GM23248 (cell line): ENCODE measurements at regions not wholly inside any gene's neighbourhood (a gene's known extent, or its start where the extent isn't known, plus 50 kb on each side); places are given as distances from the start of the nearest gene placed in this dataset.

Experiments
- DNase-seq: peaks from one replicate; pipeline ENCODE4 v3.0.0-alpha.2; 2015
- H2AFZ ChIP-seq: fragments of 200-600 bp; sonication (generic); 2 replicates; pipeline ENCODE4 v1.6.1; 2016; ENCODE audit warnings: antibody characterized with exemption
- H3F3A ChIP-seq: fragments of 200-600 bp; sonication (generic); 2 replicates; pipeline ENCODE4 v1.6.1; 2016; ENCODE audit warnings: mild to moderate bottlenecking, antibody characterized with exemption, mixed run types; ENCODE audit not compliant: insufficient read depth
- H3K27ac ChIP-seq: fragments of 200-600 bp; sonication (generic); 2 replicates; pipeline ENCODE4 v1.5.1; 2016; ENCODE audit warnings: mild to moderate bottlenecking
- H3K27me3 ChIP-seq: fragments of 200-600 bp; sonication (generic); replicated peaks from 2 replicates; pipeline ENCODE4 v1.6.1; 2016; ENCODE audit warnings: mild to moderate bottlenecking; ENCODE audit not compliant: insufficient read depth
- H3K36me3 ChIP-seq: fragments of 200-600 bp; sonication (generic); 2 replicates; pipeline ENCODE4 v1.6.1; 2016; ENCODE audit warnings: low read depth, mild to moderate bottlenecking
- H3K4me1 ChIP-seq: fragments of 200-600 bp; sonication (generic); 2 replicates; pipeline ENCODE4 v1.6.1; 2016; ENCODE audit warnings: mild to moderate bottlenecking; ENCODE audit not compliant: insufficient read depth
- H3K4me2 ChIP-seq: fragments of 200-600 bp; sonication (generic); one replicate; pipeline ENCODE4 v1.6.1; 2016; ENCODE audit warnings: mild to moderate bottlenecking; ENCODE audit not compliant: unreplicated experiment
- H3K4me3 ChIP-seq: fragments of 200-600 bp; sonication (generic); 2 replicates; pipeline ENCODE4 v1.5.1; 2016; ENCODE audit warnings: mild to moderate bottlenecking
- H3K79me2 ChIP-seq: fragments of 200-600 bp; sonication (generic); 2 replicates; pipeline ENCODE4 v1.6.1; 2016; ENCODE audit warnings: mild to moderate bottlenecking; ENCODE audit not compliant: insufficient read depth
- H3K9ac ChIP-seq: fragments of 200-600 bp; sonication (generic); 2 replicates; pipeline ENCODE4 v1.6.1; 2016; ENCODE audit warnings: mild to moderate bottlenecking
- H3K9me2 ChIP-seq: fragments of 200-600 bp; sonication (generic); 2 replicates; pipeline ENCODE4 v1.6.1; 2016; ENCODE audit warnings: mixed run types, mild to moderate bottlenecking, moderate library complexity; ENCODE audit not compliant: insufficient read depth
- H3K9me3 ChIP-seq: fragments of 200-600 bp; sonication (generic); one replicate; pipeline ENCODE4 v1.6.1; 2017; ENCODE audit warnings: low read depth
- H4K20me1 ChIP-seq: fragments of 200-600 bp; sonication (generic); 2 replicates; pipeline ENCODE4 v1.6.0; 2016; ENCODE audit not compliant: insufficient read depth
- EZH2 ChIP-seq: fragments of 200-600 bp; sonication (generic); IDR thresholded peaks from 2 replicates; pipeline ENCODE4 v1.6.1; 2018; ENCODE audit warnings: antibody characterized with exemption, mild to moderate bottlenecking; ENCODE audit not compliant: insufficient read depth, poor library complexity, severe bottlenecking
- EZH2phosphoT487 ChIP-seq: fragments of 200-600 bp; sonication (generic); IDR thresholded peaks from 2 replicates; pipeline ENCODE4 v1.6.1; 2018; ENCODE audit warnings: antibody characterized with exemption, moderate library complexity, mild to moderate bottlenecking, low read depth; ENCODE audit not compliant: insufficient read depth
- WGBS, 2 experiments: methylation state at CpG; one replicate each; pipeline ENCODE4 v1.1.6; 2015 to 2017; ENCODE audit warnings: low lambda C conversion rate in 2 of 2, low coverage in 1 of 2; ENCODE audit errors: missing lambda C conversion rate in 2 of 2; 5-methylcytosine and 5-hydroxymethylcytosine counted together
- in situ Hi-C: fragments of 300-500 bp; cut with MboI; formaldehyde crosslinking; loops from 2 replicates; pipeline ENCODE4 v1.15.0; 2020

- TF ChIP-seq EZH2: no peak
- TF ChIP-seq EZH2phosphoT487: no peak
- H2AFZ ChIP-seq: no peak overlapping the region
- H3F3A ChIP-seq: 0 out of 2 replicates have a peak, but pooled peaks cover 4% of the 10 kb centered on the region
- no peaks in the 10 kb centered on the region for H4K20me1 ChIP-seq
- H3K9me2 ChIP-seq: no peaks in the 10 kb centered on the region
- H3K4me3 ChIP-seq: no peak overlapping the region
- H3K27ac ChIP-seq: no peak overlapping the region
- H3K27me3 ChIP-seq: no peaks in the 10 kb centered on the region
- no peaks in the 10 kb centered on the region for H3K79me2 ChIP-seq
- 99 to 100% methylated on average over 3 of the region's 3 CpGs for WGBS, 2 experiments
- in situ Hi-C loops: no loop called here
- no peak overlapping the region for H3K9ac ChIP-seq
- peaks cover 33% of the 10 kb centered on the region for H3K4me1 ChIP-seq
- no peaks in the 10 kb centered on the region for H3K36me3 ChIP-seq
- DNase-seq: no peak
- H3K9me3 ChIP-seq: no peaks in the 10 kb centered on the region
- H3K4me2 ChIP-seq: no peak overlapping the region
Measured at GRCh38 chr5:96134886-96135285, 173.2 kb upstream of the ELL2 start.

DNA sequence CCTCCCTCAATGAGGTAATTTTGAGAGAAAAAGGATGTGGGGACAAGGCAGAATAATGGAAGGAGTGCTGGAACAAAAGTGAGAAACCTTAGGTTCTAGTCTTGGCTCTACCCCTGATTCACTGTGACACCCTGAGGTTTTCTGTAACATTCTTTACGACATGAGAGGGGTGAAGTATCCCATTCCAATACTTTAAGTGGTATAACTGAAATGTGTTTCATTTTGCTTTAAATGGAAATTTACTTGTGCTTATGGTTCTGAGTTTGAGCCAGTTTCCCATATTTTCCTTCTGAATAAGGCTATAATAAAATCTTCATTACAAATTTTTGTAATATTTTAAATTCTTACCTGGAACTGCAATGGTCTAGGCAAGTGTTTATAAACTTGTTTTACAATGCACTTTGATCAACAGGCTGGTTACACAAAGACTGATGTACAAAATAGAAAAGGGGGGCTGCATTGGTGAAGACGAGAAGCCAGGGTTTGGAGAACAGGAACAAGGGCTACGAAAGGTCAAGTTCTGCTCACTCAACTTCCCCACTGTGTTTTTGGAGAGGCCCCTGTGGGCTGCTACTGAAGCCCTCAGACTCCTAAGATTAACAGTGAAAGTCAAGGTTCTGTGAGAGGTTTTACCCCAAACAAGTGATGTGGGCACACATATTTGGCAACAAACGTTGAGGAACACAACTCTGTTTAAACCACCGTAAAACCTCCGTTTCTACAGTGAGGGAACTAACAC, 171.9 kb upstream of the ELL2 start:
- Histone ChIP-seq H3K27ac (peak overlapping the region; percentile 39), H3K9me3 (no peaks in the 10 kb centered on the region), H3F3A (0 out of 2 replicates have a peak, but pooled peaks cover 4% of the 10 kb centered on the region), H3K9me2 (no peaks in the 10 kb centered on the region; the same call in 1 of the 2 replicates), H3K36me3 (no peaks in the 10 kb centered on the region), H3K4me1 (peaks cover 33% of the 10 kb centered on the region), H3K4me3 (no peak overlapping the region), H3K9ac (0 out of 2 replicates have a peak overlapping the region, but pooled peaks have one; percentile 5), H3K4me2 (peak overlapping the region; percentile 37), H3K27me3 (no peaks in the 10 kb centered on the region), H2AFZ (peak overlapping the region; percentile 58), H3K79me2 (0 out of 2 replicates have a peak, but pooled peaks cover under 1% of the 10 kb centered on the region), H4K20me1 (no peaks in the 10 kb centered on the region)
- no peak for DNase-seq
- in situ Hi-C loops: no loop called here
- WGBS, 2 experiments: 82% methylated on average over 6 of the region's 6 CpGs
- no peak for TF ChIP-seq EZH2
- TF ChIP-seq EZH2phosphoT487: no peak

- Histone ChIP-seq H3K27ac (no peak overlapping the region), H3K36me3 (no peaks in the 10 kb centered on the region), H3K27me3 (no peaks in the 10 kb centered on the region), H3K4me2 (no peak overlapping the region), H3K4me1 (peaks cover 72% of the 10 kb centered on the region), H2AFZ (no peak overlapping the region), H3K9ac (no peak overlapping the region), H4K20me1 (no peaks in the 10 kb centered on the region), H3K79me2 (0 out of 2 replicates have a peak, but pooled peaks cover 22% of the 10 kb centered on the region), H3F3A (peaks cover 23% of the 10 kb centered on the region), H3K4me3 (no peak overlapping the region), H3K9me3 (no peaks in the 10 kb centered on the region), H3K9me2 (no peaks in the 10 kb centered on the region; the same call in 1 of the 2 replicates)
- DNase-seq: no peak
- in situ Hi-C loops: no loop called here
- TF ChIP-seq EZH2phosphoT487 (no peak), EZH2 (no peak)
- WGBS, 2 experiments: 91 to 94% methylated on average over 1 of the region's 1 CpG
Measured at GRCh38 chr5:96129276-96129675, 167.6 kb upstream of the ELL2 start.

GRCh38 chr5:96128204-96128864, 166.7 kb upstream of the ELL2 start:
- H3K36me3 ChIP-seq: no peaks in the 10 kb centered on the region
- no peaks in the 10 kb centered on the region for H4K20me1 ChIP-seq
- no peak overlapping the region for H2AFZ ChIP-seq
- H3F3A ChIP-seq: peaks cover 23% of the 10 kb centered on the region
- in situ Hi-C loops: no loop called here
- peaks cover 72% of the 10 kb centered on the region for H3K4me1 ChIP-seq
- H3K27ac ChIP-seq: no peak overlapping the region
- H3K4me2 ChIP-seq: peak overlapping the region; percentile 41
- H3K9me2 ChIP-seq: no peaks in the 10 kb centered on the region; the same call in 1 of the 2 replicates
- DNase-seq: no peak
- TF ChIP-seq EZH2: no peak
- TF ChIP-seq EZH2phosphoT487: no peak
- H3K79me2 ChIP-seq: 0 out of 2 replicates have a peak, but pooled peaks cover 22% of the 10 kb centered on the region
- 89 to 91% methylated on average over 6 of the region's 6 CpGs for WGBS, 2 experiments
- H3K9me3 ChIP-seq: no peaks in the 10 kb centered on the region
- H3K27me3 ChIP-seq: no peaks in the 10 kb centered on the region
- H3K9ac ChIP-seq: no peak overlapping the region
- H3K4me3 ChIP-seq: no peak overlapping the region
